ENCODE measurements at regions not wholly inside any gene's neighbourhood (a gene's known extent, or its start where the extent isn't known, plus 50 kb on each side); places are given as distances from the start of the nearest gene placed in this dataset.

- POLR2A ChIA-PET: no interaction called here
- Histone ChIP-seq H3K4me1 (ENCODE audit: control insufficient read depth in 1 of 2, insufficient read depth in 2 of 2, low read length in 2 of 2) (no peaks in the 10 kb centered on the region), H3K9me3 (ENCODE audit: control insufficient read depth in 1 of 2, insufficient read depth in 1 of 2, low read depth in 1 of 2, low read length in 2 of 2) (no peaks in the 10 kb centered on the region), H3K4me3 (replicated peaks in 1 of 2; ENCODE audit: low read depth in 1 of 2, low read length in 2 of 2) (no peak overlapping the region), H3K9me2 (ENCODE audit: insufficient read depth) (no peaks in the 10 kb centered on the region), H3K27me3 (ENCODE audit: insufficient read depth, low read length) (no peaks in the 10 kb centered on the region), H3K79me2 (ENCODE audit: insufficient read depth, low read length) (no peaks in the 10 kb centered on the region), H4K20me1 (ENCODE audit: insufficient read depth) (no peaks in the 10 kb centered on the region), H3K36me3 (ENCODE audit: control insufficient read depth in 1 of 2, insufficient read depth in 2 of 2, low read length in 2 of 2) (no peaks in the 10 kb centered on the region), H3K4me2 (ENCODE audit: low read length) (no peak overlapping the region), H3K9ac (ENCODE audit: low read length) (no peak overlapping the region), H3K27ac (ENCODE audit: low read depth, low read length) (no peak overlapping the region), H2AFZ (ENCODE audit: low read depth, low read length, poor library complexity, severe bottlenecking) (no peak overlapping the region)
- intact Hi-C loops (cut with micrococcal nuclease): no loop called here
- BruUV-seq (replicated peaks): no TSS peak
- RAD21 ChIA-PET (ENCODE audit: low non-redundant PET in 1 of 2, low total read pairs in 2 of 2, uncharacterized antibody in 2 of 2, unreplicated experiment in 2 of 2): no interaction called here
- ATAC-seq (no peak), DNase-seq (ENCODE audit: low read depth, low spot score) (no peak)
- TF ChIP-seq EZH2 (IDR thresholded peaks at IDR 0.05): no peak
- TF ChIP-seq, protein P1, sequence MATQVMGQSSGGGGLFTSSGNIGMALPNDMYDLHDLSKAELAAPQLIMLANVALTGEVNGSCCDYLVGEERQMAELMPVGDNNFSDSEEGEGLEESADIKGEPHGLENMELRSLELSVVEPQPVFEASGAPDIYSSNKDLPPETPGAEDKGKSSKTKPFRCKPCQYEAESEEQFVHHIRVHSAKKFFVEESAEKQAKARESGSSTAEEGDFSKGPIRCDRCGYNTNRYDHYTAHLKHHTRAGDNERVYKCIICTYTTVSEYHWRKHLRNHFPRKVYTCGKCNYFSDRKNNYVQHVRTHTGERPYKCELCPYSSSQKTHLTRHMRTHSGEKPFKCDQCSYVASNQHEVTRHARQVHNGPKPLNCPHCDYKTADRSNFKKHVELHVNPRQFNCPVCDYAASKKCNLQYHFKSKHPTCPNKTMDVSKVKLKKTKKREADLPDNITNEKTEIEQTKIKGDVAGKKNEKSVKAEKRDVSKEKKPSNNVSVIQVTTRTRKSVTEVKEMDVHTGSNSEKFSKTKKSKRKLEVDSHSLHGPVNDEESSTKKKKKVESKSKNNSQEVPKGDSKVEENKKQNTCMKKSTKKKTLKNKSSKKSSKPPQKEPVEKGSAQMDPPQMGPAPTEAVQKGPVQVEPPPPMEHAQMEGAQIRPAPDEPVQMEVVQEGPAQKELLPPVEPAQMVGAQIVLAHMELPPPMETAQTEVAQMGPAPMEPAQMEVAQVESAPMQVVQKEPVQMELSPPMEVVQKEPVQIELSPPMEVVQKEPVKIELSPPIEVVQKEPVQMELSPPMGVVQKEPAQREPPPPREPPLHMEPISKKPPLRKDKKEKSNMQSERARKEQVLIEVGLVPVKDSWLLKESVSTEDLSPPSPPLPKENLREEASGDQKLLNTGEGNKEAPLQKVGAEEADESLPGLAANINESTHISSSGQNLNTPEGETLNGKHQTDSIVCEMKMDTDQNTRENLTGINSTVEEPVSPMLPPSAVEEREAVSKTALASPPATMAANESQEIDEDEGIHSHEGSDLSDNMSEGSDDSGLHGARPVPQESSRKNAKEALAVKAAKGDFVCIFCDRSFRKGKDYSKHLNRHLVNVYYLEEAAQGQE (IDR thresholded peaks at IDR 0.05; ENCODE audit: low read depth): no peak
- no peak for TF ChIP-seq SP1 (IDR thresholded peaks at IDR 0.05; ENCODE audit: low read depth)
- CTCF ChIA-PET: no interaction called here
These were observed 141.1 kb downstream of the SPATA31D1 start for GRCh38 chr9:82129708-82130107.

GRCh38 chr9:82130331-82131042, 141.9 kb downstream of the SPATA31D1 start:
- no peaks in the 10 kb centered on the region for H4K20me1 ChIP-seq (ENCODE audit: insufficient read depth)
- ChIA-PET CTCF (no interaction called here), POLR2A (no interaction called here), RAD21 (ENCODE audit: low non-redundant PET in 1 of 2, low total read pairs in 2 of 2, uncharacterized antibody in 2 of 2, unreplicated experiment in 2 of 2) (no interaction called here)
- H3K79me2 ChIP-seq (ENCODE audit: insufficient read depth, low read length): no peaks in the 10 kb centered on the region
- H3K9me2 ChIP-seq (ENCODE audit: insufficient read depth): no peaks in the 10 kb centered on the region
- no peaks in the 10 kb centered on the region for H3K36me3 ChIP-seq (ENCODE audit: control insufficient read depth in 1 of 2, insufficient read depth in 2 of 2, low read length in 2 of 2)
- H2AFZ ChIP-seq (ENCODE audit: low read depth, low read length, poor library complexity, severe bottlenecking): no peak overlapping the region
- BruUV-seq (replicated peaks): no TSS peak
- no peak overlapping the region for H3K9ac ChIP-seq (ENCODE audit: low read length)
- H3K4me1 ChIP-seq (ENCODE audit: control insufficient read depth in 1 of 2, insufficient read depth in 2 of 2, low read length in 2 of 2): no peaks in the 10 kb centered on the region
- no peaks in the 10 kb centered on the region for H3K27me3 ChIP-seq (ENCODE audit: insufficient read depth, low read length)
- no peak overlapping the region for H3K4me3 ChIP-seq (replicated peaks in 1 of 2; ENCODE audit: low read depth in 1 of 2, low read length in 2 of 2)
- no peak overlapping the region for H3K27ac ChIP-seq (ENCODE audit: low read depth, low read length)
- no peak for ATAC-seq
- TF ChIP-seq SP1 (IDR thresholded peaks at IDR 0.05; ENCODE audit: low read depth) (no peak), YY1 (IDR thresholded peaks at IDR 0.05; ENCODE audit: extremely low read depth, insufficient replicate concordance, low read depth, low read length) (no peak), ATF3 (IDR thresholded peaks at IDR 0.05) (no peak), EGR1 (IDR thresholded peaks at IDR 0.05; ENCODE audit: low read depth) (no peak)
- TF ChIP-seq, protein P1 (IDR thresholded peaks at IDR 0.05; ENCODE audit: low read depth): no peak
- DNase-seq (ENCODE audit: low read depth, low spot score): no peak
- intact Hi-C loops (cut with micrococcal nuclease): no loop called here
- H3K4me2 ChIP-seq (ENCODE audit: low read length): no peak overlapping the region
- no peaks in the 10 kb centered on the region for H3K9me3 ChIP-seq (ENCODE audit: control insufficient read depth in 1 of 2, insufficient read depth in 1 of 2, low read depth in 1 of 2, low read length in 2 of 2)
